Fibroblast of villous mesenchyme (primary cell): ENCODE measurements at regions not wholly inside any gene's neighbourhood (a gene's known extent, or its start where the extent isn't known, plus 50 kb on each side); places are given as distances from the start of the nearest gene placed in this dataset.

Source experiments
- DNase-seq: peaks from one replicate; pipeline ENCODE4 v3.0.0-alpha.2; 2010; ENCODE audit warnings: low read depth
- H3K4me3 ChIP-seq: 2 replicates; pipeline ENCODE4 v1.5.1; 2011; ENCODE audit warnings: low read depth, mild to moderate bottlenecking, low read length
- CTCF ChIP-seq: IDR thresholded peaks from 2 replicates; pipeline ENCODE4 v1.5.1; 2012; ENCODE audit warnings: low read depth, mild to moderate bottlenecking, low read length; ENCODE audit not compliant: insufficient read depth

DNA sequence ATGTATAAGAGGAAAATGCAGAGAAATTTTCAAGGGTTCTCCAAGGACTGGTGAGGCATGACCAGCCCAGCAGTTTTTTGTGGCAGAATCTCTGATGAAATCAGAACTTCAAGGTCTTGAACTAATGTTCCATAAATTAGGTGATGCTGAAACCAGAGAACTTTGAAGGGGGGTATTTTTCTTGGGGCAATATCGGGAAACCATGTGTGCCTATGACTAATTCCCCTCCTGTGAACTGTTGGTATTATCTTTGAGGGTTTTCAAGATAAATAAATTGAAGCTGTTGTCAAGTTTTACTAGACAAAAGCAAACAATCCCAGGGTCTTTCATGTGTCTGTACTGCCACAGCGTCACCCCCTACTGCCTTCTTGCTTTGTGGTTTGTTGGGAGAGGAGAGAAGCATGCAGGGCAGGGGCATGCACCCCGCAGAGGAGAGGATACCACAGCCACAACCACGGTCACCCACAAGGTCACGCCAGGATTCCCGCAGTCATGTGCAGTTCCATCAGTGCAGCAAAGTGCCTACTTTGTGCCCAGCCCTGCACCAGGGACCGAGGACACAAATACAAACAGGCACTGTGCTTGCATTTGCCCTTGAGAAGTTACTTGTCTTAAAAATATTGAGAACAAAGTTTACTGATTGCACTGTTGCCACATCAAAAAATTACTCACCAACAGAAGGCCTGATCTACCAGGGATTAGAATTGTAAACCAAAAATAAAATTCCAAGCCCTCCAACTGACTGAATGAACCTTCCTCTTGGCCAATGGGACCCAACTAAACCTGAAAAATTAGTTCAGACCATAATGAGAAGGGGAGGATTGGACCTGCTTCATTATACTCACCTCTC lies 413.3 kb upstream of the TRIB2 start:
- no peak for TF ChIP-seq CTCF
- no peak overlapping the region for H3K4me3 ChIP-seq
- peak; percentile 99 for DNase-seq

DNA sequence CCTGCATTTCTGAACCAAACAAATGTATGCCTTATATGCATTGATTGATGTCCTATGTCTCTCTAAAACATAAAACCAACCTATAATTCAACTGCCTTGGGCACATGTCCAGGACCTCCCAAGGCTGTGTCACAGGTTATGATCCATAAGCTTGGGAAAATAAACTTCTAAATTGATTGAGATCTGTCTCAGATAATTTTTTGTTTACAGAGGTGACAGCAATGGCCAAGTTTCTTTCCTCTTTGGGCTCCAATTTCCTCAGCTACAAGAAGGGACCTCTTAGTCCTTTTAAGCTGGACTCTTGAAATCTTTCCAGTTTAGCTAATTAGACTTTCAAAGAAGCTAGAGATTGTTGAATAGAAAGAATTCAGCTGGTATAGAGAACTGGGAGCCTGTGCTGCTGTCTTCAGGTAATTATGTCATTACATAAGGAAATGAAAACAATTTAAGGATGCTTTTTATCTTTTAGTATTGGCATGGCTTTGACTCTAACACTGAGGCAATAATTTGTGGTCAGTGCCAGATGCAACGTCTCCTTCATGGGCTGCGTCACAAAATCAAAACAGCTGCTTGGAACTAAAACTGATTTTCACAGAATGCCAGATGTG lies 412.1 kb upstream of the TRIB2 start:
- DNase-seq = peak; percentile 89
- TF ChIP-seq CTCF = no peak
- H3K4me3 ChIP-seq = no peak overlapping the region

DNA sequence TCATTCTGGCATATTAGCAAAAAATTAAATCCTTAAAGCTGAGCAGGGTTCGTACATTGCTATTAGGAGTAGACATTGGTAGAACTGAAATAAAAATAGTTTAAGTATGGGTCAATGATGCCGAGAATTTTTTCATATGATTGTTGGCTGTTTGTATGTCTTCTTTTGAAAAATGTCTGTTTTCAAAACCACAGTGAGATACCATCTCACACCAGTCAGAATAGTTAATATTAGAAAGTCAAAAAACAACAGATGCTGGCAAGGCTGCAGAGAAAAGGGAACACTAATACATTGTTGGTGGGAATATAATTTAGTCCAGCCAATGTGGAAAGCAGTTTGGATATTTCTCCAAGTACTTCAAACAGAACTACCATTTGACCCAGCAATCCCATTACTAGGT lies 410.8 kb upstream of the TRIB2 start:
- no peak overlapping the region for H3K4me3 ChIP-seq
- DNase-seq = peak; percentile 11
- no peak for TF ChIP-seq CTCF

DNA sequence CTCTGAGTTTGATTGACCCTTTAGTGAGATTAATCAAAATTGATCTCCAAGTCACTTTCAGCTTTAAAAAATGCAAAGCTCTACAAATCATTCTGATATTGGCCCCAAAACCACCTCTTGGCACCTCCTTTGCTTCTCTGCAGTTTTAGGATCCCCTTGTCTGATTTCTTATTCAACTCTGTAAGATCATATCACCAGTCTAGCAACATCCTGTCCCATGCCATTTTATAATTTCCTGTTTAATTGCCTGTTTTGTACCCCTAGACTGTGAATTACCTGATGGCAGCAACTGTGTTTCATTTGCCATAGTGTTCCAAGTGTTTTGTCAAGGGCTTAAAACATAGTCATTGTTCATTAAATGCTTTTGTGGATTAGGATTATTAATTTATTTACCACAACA lies 406.3 kb upstream of the TRIB2 start:
- no peak overlapping the region for H3K4me3 ChIP-seq
- DNase-seq = no peak
- no peak for TF ChIP-seq CTCF

GRCh38 chr2:12313445-12314126 lies 403.1 kb upstream of the TRIB2 start:
- TF ChIP-seq CTCF = no peak
- no peak overlapping the region for H3K4me3 ChIP-seq
- DNase-seq = peak; percentile 93

- DNase-seq = no peak
- no peak for TF ChIP-seq CTCF
- no peak overlapping the region for H3K4me3 ChIP-seq
Measured at GRCh38 chr2:12314127-12314760, 402.5 kb upstream of the TRIB2 start.
